GM19043 (cell line): ENCODE measurements at regions not wholly inside any gene's neighbourhood (a gene's known extent, or its start where the extent isn't known, plus 50 kb on each side); places are given as distances from the start of the nearest gene placed in this dataset.
"Not testable (repeated sequence)": the region's sequence is repeated elsewhere in the genome, so short reads cannot be mapped to it uniquely, and the experiment has no call there.

ENCODE experiments used
- ATAC-seq: cut with Tn5 transposase; IDR thresholded peaks from one replicate; pipeline ENCODE4 v1.9.1; 2021; ENCODE audit warnings: low read depth; ENCODE audit not compliant: unreplicated experiment

GRCh38 chr7:81081616-81082015 lies 162.8 kb upstream of the SEMA3C start:
- no peak for ATAC-seq

GRCh38 chr7:81080553-81080952 lies 161.7 kb upstream of the SEMA3C start:
- ATAC-seq: no peak

GRCh38 chr7:81079746-81080145 lies 160.9 kb upstream of the SEMA3C start:
- no peak for ATAC-seq

- no peak for ATAC-seq
Observed at GRCh38 chr7:81075150-81075549, 156.3 kb upstream of the SEMA3C start.

GRCh38 chr7:81074406-81074805 lies 155.6 kb upstream of the SEMA3C start:
- no peak for ATAC-seq

GRCh38 chr7:81073931-81074251 lies 155.0 kb upstream of the SEMA3C start:
- no peak for ATAC-seq

- no peak for ATAC-seq
Observed at GRCh38 chr7:81070956-81071355, 152.1 kb upstream of the SEMA3C start.

- no peak for ATAC-seq
Observed at GRCh38 chr7:81066797-81067196, 147.9 kb upstream of the SEMA3C start.

GRCh38 chr7:81064426-81064825 lies 145.6 kb upstream of the SEMA3C start:
- ATAC-seq: no peak

- no peak for ATAC-seq
Observed at GRCh38 chr7:81062755-81063154, 143.9 kb upstream of the SEMA3C start.

- ATAC-seq: not testable (repeated sequence)
Observed at GRCh38 chr7:81057469-81057868, 138.6 kb upstream of the SEMA3C start.

- ATAC-seq: no peak
Observed at GRCh38 chr7:81053623-81054022, 134.8 kb upstream of the SEMA3C start.

GRCh38 chr7:81051811-81052413 lies 133.1 kb upstream of the SEMA3C start:
- no peak for ATAC-seq

GRCh38 chr7:81045491-81046030 lies 126.7 kb upstream of the SEMA3C start:
- no peak for ATAC-seq

- ATAC-seq: not testable (repeated sequence)
Observed at GRCh38 chr7:81042646-81043045, 123.8 kb upstream of the SEMA3C start.

- ATAC-seq: no peak
Observed at GRCh38 chr7:81040496-81040895, 121.6 kb upstream of the SEMA3C start.

GRCh38 chr7:81036871-81037270 lies 118.0 kb upstream of the SEMA3C start:
- ATAC-seq: no peak

- no peak for ATAC-seq
Observed at GRCh38 chr7:81036057-81036456, 117.2 kb upstream of the SEMA3C start.

- ATAC-seq: no peak
Observed at GRCh38 chr7:81031996-81032395, 113.1 kb upstream of the SEMA3C start.

- ATAC-seq: no peak
Observed at GRCh38 chr7:81031243-81031642, 112.4 kb upstream of the SEMA3C start.

- ATAC-seq: no peak
Observed at GRCh38 chr7:81030472-81030871, 111.6 kb upstream of the SEMA3C start.

GRCh38 chr7:81029511-81029910 lies 110.7 kb upstream of the SEMA3C start:
- no peak for ATAC-seq

- ATAC-seq: no peak
Observed at GRCh38 chr7:81025360-81025759, 106.5 kb upstream of the SEMA3C start.
